ENCODE measurements at regions not wholly inside any gene's neighbourhood (a gene's known extent, or its start where the extent isn't known, plus 50 kb on each side); places are given as distances from the start of the nearest gene placed in this dataset.

DNA sequence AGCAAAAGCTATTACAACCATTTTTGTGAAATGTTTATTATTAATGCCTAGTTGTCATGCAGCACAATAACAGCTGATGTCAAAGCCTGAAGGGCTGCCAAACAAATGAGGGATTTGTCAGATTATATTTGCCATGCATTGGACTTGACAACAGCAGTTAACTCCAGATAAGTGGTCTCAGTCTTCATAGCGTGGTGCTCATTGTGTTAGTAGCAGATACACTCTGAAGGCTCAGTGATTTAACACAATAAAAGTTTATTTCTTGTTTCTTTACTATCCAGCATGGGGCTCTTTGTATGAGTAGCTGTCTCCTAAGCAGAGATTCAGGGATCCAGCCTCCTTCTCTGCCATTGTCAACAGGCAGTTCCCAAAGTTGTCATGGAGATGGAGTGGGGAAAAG lies 76.0 kb upstream of the PTGFRN start:
- Histone ChIP-seq H3K36me3 (no peaks in the 10 kb centered on the region), H3K27ac (no peak overlapping the region), H3K4me1 (no peaks in the 10 kb centered on the region), H3K9me3 (peaks cover 0 to 7% (median 0%) of the 10 kb centered on the region in 4 donors), H3K4me3 (no peak overlapping the region), H3K27me3 (no peaks in the 10 kb centered on the region)
- no peak for DNase-seq (ENCODE audit: low spot score in 2 of 2)
- 34 to 47% methylated on average over 1 of the region's 1 CpG for WGBS, 2 donors
- TF ChIP-seq CTCF (IDR thresholded peaks at IDR 0.05): no peak
- TF ChIP-seq POLR2A (IDR thresholded peaks at IDR 0.05): no peak
- no peak for TF ChIP-seq EP300 (IDR thresholded peaks at IDR 0.05)

DNA sequence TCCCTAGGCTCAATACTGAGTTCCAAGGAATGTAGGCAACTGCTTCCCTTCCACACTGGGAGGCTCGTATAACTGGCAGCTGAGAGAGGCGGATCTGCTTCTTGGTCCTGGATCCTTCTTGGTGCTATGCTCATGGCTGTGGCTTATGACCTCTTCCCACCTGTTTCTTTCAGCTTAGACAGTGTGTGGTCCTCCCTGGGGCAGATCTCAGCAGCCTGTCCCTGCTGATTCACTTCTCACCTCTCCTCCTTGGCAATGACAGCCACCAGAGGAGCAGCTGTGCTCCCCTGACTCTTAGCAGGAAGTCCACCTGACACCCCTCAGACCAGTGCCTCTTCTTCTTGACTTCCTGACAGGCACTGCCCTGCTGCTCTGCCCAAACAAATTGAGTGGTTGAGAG lies 75.1 kb upstream of the PTGFRN start:
- peaks cover 0 to 7% (median 0%) of the 10 kb centered on the region in 4 donors for H3K9me3 ChIP-seq
- H3K27ac ChIP-seq: no peak overlapping the region
- H3K4me1 ChIP-seq: no peaks in the 10 kb centered on the region
- H3K36me3 ChIP-seq: no peaks in the 10 kb centered on the region
- no peaks in the 10 kb centered on the region for H3K27me3 ChIP-seq
- no peak overlapping the region for H3K4me3 ChIP-seq
- 78 to 84% methylated on average over 2 of the region's 2 CpGs for WGBS, 2 donors
- no peak for TF ChIP-seq CTCF (IDR thresholded peaks at IDR 0.05)
- TF ChIP-seq POLR2A (IDR thresholded peaks at IDR 0.05): no peak
- no peak for TF ChIP-seq EP300 (IDR thresholded peaks at IDR 0.05)
- DNase-seq (ENCODE audit: low spot score in 2 of 2): no peak

GRCh38 chr1:116835161-116835560 lies 74.6 kb upstream of the PTGFRN start:
- H3K9me3 ChIP-seq: peaks cover 0 to 7% (median 0%) of the 10 kb centered on the region in 4 donors
- no peaks in the 10 kb centered on the region for H3K27me3 ChIP-seq
- H3K36me3 ChIP-seq: no peaks in the 10 kb centered on the region
- no peak for DNase-seq (ENCODE audit: low spot score in 2 of 2)
- no peak overlapping the region for H3K27ac ChIP-seq
- 91 to 95% methylated on average over 4 of the region's 4 CpGs for WGBS, 2 donors
- TF ChIP-seq EP300 (IDR thresholded peaks at IDR 0.05): no peak
- no peak for TF ChIP-seq CTCF (IDR thresholded peaks at IDR 0.05)
- TF ChIP-seq POLR2A (IDR thresholded peaks at IDR 0.05): no peak
- no peaks in the 10 kb centered on the region for H3K4me1 ChIP-seq
- H3K4me3 ChIP-seq: no peak overlapping the region

GRCh38 chr1:116836099-116836498 lies 73.6 kb upstream of the PTGFRN start:
- Histone ChIP-seq H3K9me3 (peaks cover 0 to 7% (median 0%) of the 10 kb centered on the region in 4 donors), H3K27ac (no peak overlapping the region), H3K4me3 (no peak overlapping the region), H3K36me3 (no peaks in the 10 kb centered on the region), H3K4me1 (no peaks in the 10 kb centered on the region), H3K27me3 (no peaks in the 10 kb centered on the region)
- DNase-seq (ENCODE audit: low spot score in 2 of 2): no peak
- WGBS, 2 donors: 63 to 100% methylated on average over 1 of the region's 1 CpG
- TF ChIP-seq POLR2A (IDR thresholded peaks at IDR 0.05) (no peak), CTCF (IDR thresholded peaks at IDR 0.05) (no peak), EP300 (IDR thresholded peaks at IDR 0.05) (no peak)

DNA sequence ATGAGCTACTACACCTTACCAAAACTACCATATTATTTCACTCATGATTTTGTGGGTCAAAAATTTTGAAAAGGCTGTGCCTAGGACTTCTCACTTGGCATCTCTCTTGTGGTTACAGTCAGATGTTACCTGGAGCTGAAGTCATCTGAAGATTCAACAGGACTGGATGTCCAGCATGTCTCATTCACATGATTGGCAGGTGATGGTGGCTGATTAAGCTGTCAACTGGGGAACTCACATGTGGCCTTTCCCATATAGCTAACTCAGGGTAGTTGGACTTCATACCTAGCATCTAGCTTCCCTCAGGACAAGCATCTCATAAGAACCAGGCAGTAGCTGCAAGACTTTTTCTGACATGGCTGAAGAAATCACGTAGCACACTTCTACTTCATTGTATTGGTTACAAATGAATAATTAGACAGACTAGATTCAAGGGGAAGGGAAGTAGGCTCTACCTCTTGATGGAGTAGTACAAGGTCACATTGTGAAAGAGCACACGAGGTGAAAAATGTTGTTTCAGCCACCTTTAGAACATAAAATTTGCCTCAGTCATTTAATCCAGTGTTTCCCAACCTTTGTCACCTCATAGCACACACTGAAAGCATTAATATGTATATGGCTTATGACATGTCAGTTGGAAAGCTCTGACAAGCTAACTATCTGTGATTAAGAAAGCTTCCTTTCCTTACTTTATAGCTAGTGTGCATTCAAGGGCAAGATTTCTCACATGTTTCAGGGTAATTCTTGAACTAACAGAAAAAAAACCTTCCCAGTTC lies 68.0 kb upstream of the PTGFRN start:
- Histone ChIP-seq H3K4me1 (no peaks in the 10 kb centered on the region), H3K9me3 (peaks cover 0 to 22% (median 0%) of the 10 kb centered on the region in 4 donors)
- WGBS, 2 donors: 39 to 56% methylated on average over 2 of the region's 2 CpGs

More for the DNA sequence above, 68.0 kb upstream of the PTGFRN start:
- DNase-seq (ENCODE audit: low spot score in 2 of 2): no peak
- no peak for TF ChIP-seq EP300 (IDR thresholded peaks at IDR 0.05)
- TF ChIP-seq CTCF (IDR thresholded peaks at IDR 0.05): no peak
- TF ChIP-seq POLR2A (IDR thresholded peaks at IDR 0.05): no peak
- H3K27me3 ChIP-seq: no peaks in the 10 kb centered on the region
- H3K36me3 ChIP-seq: no peaks in the 10 kb centered on the region
- no peak overlapping the region for H3K4me3 ChIP-seq
- H3K27ac ChIP-seq: no peak overlapping the region
